GM21825 (cell line): ENCODE measurements at regions not wholly inside any gene's neighbourhood (a gene's known extent, or its start where the extent isn't known, plus 50 kb on each side); places are given as distances from the start of the nearest gene placed in this dataset.

Source experiments
- ATAC-seq: cut with Tn5 transposase; IDR thresholded peaks from one replicate; pipeline ENCODE4 v1.9.1; 2021; ENCODE audit warnings: mild to moderate bottlenecking, moderate library complexity; ENCODE audit not compliant: unreplicated experiment

- ATAC-seq, result no peak
Measured at GRCh38 chr2:146873056-146873455, 971.8 kb upstream of the ACVR2A start.

DNA sequence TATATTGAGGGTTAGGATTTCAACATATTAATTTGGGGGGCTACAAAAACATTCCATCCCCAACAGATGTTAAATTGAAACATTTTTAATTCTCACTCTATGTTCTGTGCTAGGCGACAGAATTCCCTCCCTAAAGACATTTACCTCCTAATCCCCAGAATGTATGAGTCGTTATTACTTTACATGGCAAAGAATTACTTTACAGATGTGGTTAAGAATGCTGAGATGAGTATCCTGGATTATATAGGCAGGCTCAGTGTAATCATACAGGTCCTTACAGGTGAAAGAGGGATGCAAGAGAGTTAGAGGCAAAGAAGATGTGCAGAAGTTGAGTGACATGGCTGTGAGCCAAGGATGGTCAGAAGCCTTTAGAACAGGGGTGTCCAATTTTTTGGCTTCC lies 974.1 kb upstream of the ACVR2A start:
- no peak for ATAC-seq

GRCh38 chr2:146869328-146869727 lies 975.5 kb upstream of the ACVR2A start:
- ATAC-seq, result no peak

DNA sequence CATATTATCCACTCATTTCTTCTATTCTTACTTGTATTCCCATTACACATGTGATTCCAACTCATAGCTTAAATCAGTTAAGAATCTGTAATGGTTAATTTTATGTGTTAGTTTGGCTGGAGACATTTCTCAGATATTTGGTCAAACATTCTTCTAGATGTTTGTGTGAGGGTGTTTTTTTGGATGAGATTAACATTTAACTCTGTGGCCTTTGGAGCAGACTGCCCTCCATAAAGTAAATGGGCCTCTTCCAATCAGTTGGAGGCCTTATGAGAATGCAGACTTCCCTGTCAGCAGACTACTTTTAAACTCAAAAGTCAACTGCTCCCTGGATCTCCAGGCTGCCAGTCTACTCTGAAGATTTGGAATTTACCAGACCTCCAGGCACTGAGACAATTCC lies 976.8 kb upstream of the ACVR2A start:
- ATAC-seq, result no peak

DNA sequence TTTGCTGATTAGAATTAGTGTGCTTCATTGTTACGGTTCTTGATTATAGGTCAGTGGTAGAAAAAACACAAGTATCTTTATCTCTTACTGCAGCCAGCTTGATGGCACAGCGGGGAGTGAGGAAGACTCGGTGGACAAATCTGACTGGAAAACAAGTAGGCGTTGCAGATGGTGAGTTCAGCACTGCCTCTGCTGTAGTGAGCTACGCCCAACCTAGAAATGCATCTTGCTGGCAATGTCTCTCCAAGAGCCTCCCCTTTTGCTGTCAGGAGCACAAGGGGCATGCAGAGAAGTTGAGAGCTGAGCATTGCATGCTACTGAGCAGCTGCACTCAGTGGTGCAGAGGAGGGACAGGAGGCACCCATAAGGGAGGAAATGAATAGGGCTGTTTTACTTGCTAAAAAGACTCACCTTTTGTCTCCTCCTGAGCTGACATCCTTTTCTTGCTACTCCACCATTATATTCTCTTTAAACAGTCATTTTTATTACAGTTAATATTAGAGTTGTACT lies 977.3 kb upstream of the ACVR2A start:
- ATAC-seq, result no peak

GRCh38 chr2:146853741-146854444 lies 990.9 kb upstream of the ACVR2A start:
- ATAC-seq, result no peak

GRCh38 chr2:146852661-146853060 lies 992.2 kb upstream of the ACVR2A start:
- no peak for ATAC-seq

DNA sequence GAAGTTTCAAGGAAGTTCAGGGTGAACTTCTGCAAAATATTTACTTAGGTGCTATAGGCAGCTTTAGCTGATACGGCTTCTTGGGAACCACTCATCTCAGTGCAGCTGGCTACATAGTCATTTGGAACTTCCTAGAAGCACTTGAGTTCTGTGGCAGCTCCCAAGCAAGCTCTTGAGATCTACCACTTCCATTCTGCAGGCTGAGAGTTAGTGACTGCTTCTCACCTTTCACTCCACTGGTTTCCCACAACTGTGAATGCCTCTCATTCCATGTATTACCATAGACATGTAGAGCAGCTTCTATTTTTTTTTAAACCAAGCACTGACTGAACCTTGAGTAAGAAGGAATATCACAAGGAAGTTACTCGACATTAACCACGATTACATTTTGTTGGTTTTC lies 994.1 kb upstream of the ACVR2A start:
- no peak for ATAC-seq

DNA sequence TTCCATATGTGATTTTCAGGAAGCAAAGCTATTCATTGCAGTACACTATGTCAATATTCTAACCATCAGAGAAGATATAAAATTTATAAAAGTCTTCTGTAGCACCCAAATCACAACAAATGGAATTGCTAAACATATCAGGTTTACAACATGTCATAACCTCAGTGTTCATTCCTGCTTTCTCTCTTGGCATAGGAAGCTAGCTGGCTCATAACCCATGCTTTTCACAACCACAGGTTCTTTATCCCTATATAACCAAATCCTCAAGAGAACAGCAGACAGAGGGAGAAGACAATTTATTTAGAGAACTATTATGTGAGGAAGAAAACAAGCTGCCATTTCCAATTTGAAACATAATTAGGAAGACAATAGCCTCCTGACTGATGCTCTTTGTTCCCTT lies 997.0 kb upstream of the ACVR2A start:
- ATAC-seq, result no peak

GRCh38 chr2:146844226-146844990 lies 1000.4 kb upstream of the ACVR2A start:
- no peak for ATAC-seq

DNA sequence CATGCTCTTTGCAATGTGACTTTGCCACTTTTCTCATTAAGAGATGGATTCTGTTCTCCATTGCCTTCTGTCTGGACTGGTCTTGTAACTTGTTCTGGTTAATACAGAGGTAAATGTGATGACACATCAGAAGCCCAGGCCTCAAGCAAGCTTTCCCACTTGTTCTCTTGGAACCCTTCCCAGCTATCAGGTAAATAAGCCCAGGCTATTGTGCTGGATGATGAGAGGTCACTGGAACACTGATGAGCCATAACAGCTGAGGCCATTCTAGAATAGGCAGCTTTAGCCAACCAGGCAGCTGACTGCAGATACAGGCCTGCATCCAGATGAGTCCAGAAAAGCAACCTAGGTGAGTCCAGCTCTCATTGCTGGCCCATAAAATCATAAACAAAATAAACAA lies 1007.0 kb upstream of the ACVR2A start:
- no peak for ATAC-seq

DNA sequence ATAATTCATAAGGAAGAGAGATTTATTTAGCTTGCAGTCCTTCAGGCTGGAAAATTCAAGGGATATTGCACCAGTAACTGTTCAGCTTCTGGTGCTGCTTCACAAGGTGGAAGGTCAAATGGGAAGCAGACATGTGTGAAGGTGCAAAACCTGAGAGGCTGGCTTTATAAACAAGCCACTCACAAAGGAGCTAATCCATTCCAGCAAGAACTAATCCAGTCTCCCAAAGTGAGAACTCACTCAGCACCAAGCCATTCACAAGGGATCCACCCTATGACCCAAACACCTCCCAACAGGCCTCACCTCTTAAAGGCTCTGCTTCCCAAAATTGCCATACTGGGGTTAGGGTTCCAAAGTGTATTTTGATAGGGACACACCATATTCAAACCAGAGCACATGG lies 1018.4 kb upstream of the ACVR2A start:
- no peak for ATAC-seq

GRCh38 chr2:146821836-146822316 lies 1023.0 kb upstream of the ACVR2A start:
- no peak for ATAC-seq

GRCh38 chr2:146820672-146821071 lies 1024.2 kb upstream of the ACVR2A start:
- ATAC-seq, result no peak

DNA sequence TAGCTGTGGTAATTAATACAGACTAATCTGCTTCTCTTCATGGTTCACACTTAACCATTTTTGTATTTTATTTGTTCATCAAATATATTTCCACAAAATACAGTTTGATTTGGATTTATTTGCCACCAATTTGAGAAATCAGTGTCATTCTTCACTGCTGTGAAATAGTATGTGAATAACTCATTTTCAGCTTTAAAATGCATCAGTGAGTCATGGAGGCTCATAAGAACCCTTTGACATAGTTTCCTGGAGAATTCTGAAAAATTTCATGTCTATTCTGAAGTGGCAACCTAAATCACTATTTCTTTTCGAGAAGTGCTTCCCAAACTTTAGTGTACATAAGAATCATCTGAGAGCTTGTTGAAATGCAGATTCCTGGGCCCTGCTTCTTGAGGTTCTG lies 1026.7 kb upstream of the ACVR2A start:
- ATAC-seq, result no peak

GRCh38 chr2:146817613-146818012 lies 1027.2 kb upstream of the ACVR2A start:
- no peak for ATAC-seq

DNA sequence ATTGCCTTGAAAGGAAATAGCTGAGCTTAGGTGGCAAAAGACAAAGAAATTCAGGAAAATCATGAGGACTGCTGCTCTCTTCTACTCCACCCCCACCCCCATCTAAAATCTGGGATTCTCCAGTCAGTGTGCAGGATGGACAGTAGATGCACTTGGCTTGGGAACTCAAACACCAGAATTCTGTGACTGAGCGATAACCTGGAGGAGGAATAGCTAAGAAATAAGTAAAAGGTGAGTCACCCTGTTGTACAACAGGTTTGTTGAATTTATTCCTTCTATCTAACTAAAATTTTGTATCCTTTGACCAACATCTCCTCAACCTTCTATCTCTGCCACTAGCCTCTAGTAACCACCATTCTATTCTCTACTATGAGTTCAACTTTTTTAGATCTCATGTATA lies 1029.9 kb upstream of the ACVR2A start:
- ATAC-seq, result no peak

GRCh38 chr2:146807568-146808168 lies 1037.2 kb upstream of the ACVR2A start:
- ATAC-seq, result no peak

DNA sequence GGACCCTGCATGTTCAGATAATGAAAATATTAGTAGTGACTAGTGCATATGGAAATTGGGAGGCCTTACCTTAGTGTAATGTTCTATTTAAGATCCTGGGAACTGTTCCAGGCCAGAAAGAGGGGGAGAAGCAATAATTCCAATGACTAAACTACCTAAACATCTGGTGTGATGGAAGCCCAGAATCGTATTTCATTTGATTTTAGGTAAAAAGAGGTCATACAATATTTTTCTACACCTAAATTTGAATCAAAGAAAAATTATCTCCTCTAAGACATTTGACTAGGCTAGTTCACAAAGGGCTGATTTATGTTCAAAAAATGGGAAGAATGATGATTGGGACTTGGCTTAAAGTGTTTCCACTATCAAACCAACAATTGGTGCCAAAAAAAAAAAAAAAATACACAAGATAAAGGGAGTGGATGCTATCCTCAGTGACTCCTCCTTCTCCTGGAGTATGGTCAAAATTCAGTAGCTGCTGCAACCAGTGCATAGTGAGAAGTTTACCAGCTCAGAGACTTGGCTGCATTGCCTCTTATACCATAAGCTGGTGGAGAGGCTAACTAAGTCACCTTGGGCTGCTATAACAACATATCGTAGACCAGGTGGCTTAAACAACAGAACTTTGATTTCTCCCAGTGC lies 1038.3 kb upstream of the ACVR2A start:
- no peak for ATAC-seq

DNA sequence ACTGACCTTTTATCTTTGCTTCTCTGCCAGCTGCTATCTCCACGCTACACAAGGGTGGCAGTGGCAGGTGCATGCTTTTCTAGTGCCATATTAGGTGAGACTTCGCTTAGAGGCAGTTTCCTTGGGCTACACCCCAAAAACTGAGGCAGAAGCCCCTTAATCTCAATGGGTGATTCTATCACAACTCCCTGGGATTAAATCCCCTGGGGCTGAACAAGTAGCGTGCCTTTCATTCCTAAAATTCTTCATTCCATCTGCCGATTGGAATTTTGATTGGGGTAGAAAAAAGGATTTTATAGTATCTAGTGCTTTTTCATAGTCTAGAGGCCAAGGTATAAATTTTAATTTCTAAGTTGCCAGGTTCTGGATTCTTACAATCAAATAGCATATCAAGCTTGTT lies 1040.5 kb upstream of the ACVR2A start:
- no peak for ATAC-seq

- ATAC-seq, result no peak
Measured at GRCh38 chr2:146801886-146802285, 1042.9 kb upstream of the ACVR2A start.
